ENCODE measurements at regions not wholly inside any gene's neighbourhood (a gene's known extent, or its start where the extent isn't known, plus 50 kb on each side); places are given as distances from the start of the nearest gene placed in this dataset.

- no peak overlapping the region for H3K4me3 Mint-ChIP-seq
Measured at GRCh38 chr11:100555931-100556330, 131.2 kb upstream of the ARHGAP42 start.

GRCh38 chr11:100556781-100557180, 130.3 kb upstream of the ARHGAP42 start:
- TF ChIP-seq, protein P1, sequence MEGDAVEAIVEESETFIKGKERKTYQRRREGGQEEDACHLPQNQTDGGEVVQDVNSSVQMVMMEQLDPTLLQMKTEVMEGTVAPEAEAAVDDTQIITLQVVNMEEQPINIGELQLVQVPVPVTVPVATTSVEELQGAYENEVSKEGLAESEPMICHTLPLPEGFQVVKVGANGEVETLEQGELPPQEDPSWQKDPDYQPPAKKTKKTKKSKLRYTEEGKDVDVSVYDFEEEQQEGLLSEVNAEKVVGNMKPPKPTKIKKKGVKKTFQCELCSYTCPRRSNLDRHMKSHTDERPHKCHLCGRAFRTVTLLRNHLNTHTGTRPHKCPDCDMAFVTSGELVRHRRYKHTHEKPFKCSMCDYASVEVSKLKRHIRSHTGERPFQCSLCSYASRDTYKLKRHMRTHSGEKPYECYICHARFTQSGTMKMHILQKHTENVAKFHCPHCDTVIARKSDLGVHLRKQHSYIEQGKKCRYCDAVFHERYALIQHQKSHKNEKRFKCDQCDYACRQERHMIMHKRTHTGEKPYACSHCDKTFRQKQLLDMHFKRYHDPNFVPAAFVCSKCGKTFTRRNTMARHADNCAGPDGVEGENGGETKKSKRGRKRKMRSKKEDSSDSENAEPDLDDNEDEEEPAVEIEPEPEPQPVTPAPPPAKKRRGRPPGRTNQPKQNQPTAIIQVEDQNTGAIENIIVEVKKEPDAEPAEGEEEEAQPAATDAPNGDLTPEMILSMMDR (IDR thresholded peaks at IDR 0.05) = no peak
- H3K9me3 Mint-ChIP-seq = no peaks in the 10 kb centered on the region
- H3K36me3 Mint-ChIP-seq (ENCODE audit: low read depth) = no peaks in the 10 kb centered on the region
- H3K4me1 Mint-ChIP-seq = peaks cover 8% of the 10 kb centered on the region
- no peak overlapping the region for H3K4me3 Mint-ChIP-seq
- no peak overlapping the region for H3K27ac Mint-ChIP-seq
- H3K27me3 Mint-ChIP-seq (ENCODE audit: low read depth, poor library complexity) = no peaks in the 10 kb centered on the region
- DNase-seq = no peak

More at GRCh38 chr11:100555931-100556330, 131.2 kb upstream of the ARHGAP42 start:
- Mint-ChIP-seq H3K36me3 (ENCODE audit: low read depth) (no peaks in the 10 kb centered on the region), H3K27me3 (ENCODE audit: low read depth, poor library complexity) (no peaks in the 10 kb centered on the region), H3K27ac (no peak overlapping the region), H3K4me1 (peaks cover 11% of the 10 kb centered on the region), H3K9me3 (no peaks in the 10 kb centered on the region)
- TF ChIP-seq, protein P1 (IDR thresholded peaks at IDR 0.05) = no peak
- no peak for DNase-seq

DNA sequence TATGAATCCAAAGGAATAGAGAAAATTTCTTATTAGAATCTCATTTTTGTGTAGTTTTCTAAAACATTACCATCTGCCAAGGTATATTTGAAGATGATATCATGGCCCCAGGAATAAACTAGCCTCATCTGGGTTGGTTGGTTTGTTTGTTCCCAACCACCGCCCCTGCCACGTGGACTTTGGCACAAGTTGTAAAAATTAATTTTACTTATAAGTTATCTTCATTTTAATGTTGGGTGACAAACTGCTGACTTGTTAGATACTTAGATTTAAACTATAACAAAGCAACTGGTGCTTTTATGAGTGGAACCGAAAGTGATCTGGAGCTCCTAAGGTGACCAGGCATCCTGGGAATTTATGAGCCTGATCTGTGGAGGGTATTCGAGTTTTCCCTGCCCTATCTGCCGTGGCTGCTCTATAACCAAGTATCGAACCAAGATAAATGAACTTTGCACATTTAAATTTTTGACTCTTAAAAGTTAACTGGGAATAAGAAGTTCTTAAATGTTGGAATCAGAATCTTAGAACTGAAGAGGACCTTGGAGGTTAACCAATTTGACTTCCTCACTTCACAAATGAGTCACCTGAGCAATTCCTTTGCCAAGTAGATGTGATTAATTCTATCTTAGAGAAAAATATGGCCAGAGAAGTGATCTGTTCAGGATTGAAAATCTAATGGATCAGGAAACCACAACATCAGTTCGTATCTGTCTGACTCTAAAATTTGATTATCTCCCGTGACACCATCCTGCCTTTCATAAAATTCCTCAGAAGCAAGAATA, 129.1 kb upstream of the ARHGAP42 start:
- Mint-ChIP-seq H3K4me1 (peaks cover under 1% of the 10 kb centered on the region), H3K4me3 (no peak overlapping the region), H3K27ac (no peak overlapping the region), H3K9me3 (no peaks in the 10 kb centered on the region), H3K36me3 (ENCODE audit: low read depth) (no peaks in the 10 kb centered on the region), H3K27me3 (ENCODE audit: low read depth, poor library complexity) (no peaks in the 10 kb centered on the region)
- TF ChIP-seq, protein P1 (IDR thresholded peaks at IDR 0.05) = no peak
- no peak for DNase-seq

DNA sequence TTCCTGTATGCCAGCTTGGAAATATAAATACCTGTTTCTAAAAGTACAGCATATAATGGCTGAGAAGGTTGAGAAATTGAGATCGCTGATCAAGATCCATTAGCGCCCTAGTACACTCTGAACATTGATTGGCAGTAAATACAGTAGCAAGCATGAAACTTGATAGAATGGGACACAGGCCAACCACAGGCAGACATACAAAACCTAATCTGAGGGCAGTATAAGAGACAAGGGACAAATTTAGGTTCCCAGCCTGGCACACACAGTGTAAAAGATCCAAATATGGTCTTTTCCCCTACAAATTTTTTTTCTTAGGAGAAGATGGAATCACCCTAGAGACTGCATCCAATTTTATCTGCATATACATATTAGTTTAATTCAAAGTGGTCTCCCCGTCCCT, 126.5 kb upstream of the ARHGAP42 start:
- no peak for DNase-seq
- Mint-ChIP-seq H3K27me3 (ENCODE audit: low read depth, poor library complexity) (peaks cover 7% of the 10 kb centered on the region), H3K4me1 (no peaks in the 10 kb centered on the region), H3K36me3 (ENCODE audit: low read depth) (no peaks in the 10 kb centered on the region), H3K4me3 (no peak overlapping the region), H3K27ac (no peak overlapping the region), H3K9me3 (no peaks in the 10 kb centered on the region)
- TF ChIP-seq, protein P1 (IDR thresholded peaks at IDR 0.05) = no peak

DNA sequence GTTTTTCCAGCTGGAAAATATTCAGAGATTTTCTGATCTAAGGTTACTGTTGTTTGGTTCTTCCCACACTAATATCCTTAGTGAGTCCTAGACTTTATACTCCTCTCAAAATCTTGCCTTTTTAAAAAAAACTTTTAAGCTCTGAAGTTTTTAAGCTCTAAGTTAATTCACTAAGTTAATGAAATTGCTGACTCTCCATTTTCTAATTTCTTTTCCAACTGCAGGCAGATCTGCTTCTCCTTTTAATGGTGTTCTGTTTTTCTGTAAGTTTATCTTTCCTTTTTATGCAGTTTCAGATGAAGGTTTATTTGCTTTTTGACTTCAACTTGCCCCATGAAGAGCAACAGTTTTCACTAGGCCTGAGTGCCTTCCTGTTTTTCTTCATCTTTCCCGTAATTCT, 125.8 kb upstream of the ARHGAP42 start:
- no peaks in the 10 kb centered on the region for H3K36me3 Mint-ChIP-seq (ENCODE audit: low read depth)
- H3K4me3 Mint-ChIP-seq = no peak overlapping the region

More for the DNA sequence above, 125.8 kb upstream of the ARHGAP42 start:
- Mint-ChIP-seq H3K27ac (peak overlapping the region; percentile 19), H3K27me3 (ENCODE audit: low read depth, poor library complexity) (peaks cover 7% of the 10 kb centered on the region), H3K4me1 (no peaks in the 10 kb centered on the region), H3K9me3 (no peaks in the 10 kb centered on the region)
- no peak for DNase-seq
- TF ChIP-seq, protein P1 (IDR thresholded peaks at IDR 0.05) = no peak
